Endothelial cell of umbilical vein (primary cell): ENCODE measurements at regions not wholly inside any gene's neighbourhood (a gene's known extent, or its start where the extent isn't known, plus 50 kb on each side); places are given as distances from the start of the nearest gene placed in this dataset.
"Not testable (repeated sequence)": the region's sequence is repeated elsewhere in the genome, so short reads cannot be mapped to it uniquely, and the experiment has no call there.

ENCODE experiments used
- BruUV-seq: library from RNA; stranded (reverse); fragments of 400-500 nt; replicated peaks from 2 replicates; lab custom pipeline; 2021; lab: Mats Ljungman, UMichigan
- CTCF ChIA-PET: fragments of 300-600, 350-600 bp; sonication (Branson Sonifier 250); formaldehyde crosslinking; loops from one replicate; lab custom pipeline; 2021; ENCODE audit warnings: antibody characterized with exemption, inconsistent platforms; lab: Charles Lee
- POLR2A ChIA-PET: fragments of 300-600, 350-600 bp; sonication (Branson Sonifier 250); formaldehyde crosslinking; loops from one replicate; lab custom pipeline; 2021; ENCODE audit warnings: antibody characterized with exemption, inconsistent platforms; lab: Charles Lee
- DNase-seq: peaks from one replicate; pipeline ENCODE4 v3.0.0-alpha.2; 2011; ENCODE audit warnings: low read depth, low spot score
- FAIRE-seq: peaks from 2 replicates; lab custom pipeline; 2011; peaks lifted over from hg19 to GRCh38; lab: Jason Lieb, UNC
- H2AFZ ChIP-seq: 2 replicates; pipeline ENCODE4 v1.6.0; 2012; ENCODE audit warnings: low read depth, low read length, control low read depth, inconsistent platforms
- H3K27ac ChIP-seq: 2 replicates; pipeline ENCODE4 v1.5.1; 2011; ENCODE audit warnings: low read depth, mild to moderate bottlenecking, control low read depth, low read length, moderate library complexity; ENCODE audit not compliant: insufficient read depth
- H3K27me3 ChIP-seq, 2 experiments: 2 replicates each; pipeline versions ENCODE4 v1.6.0 to v1.6.1; 2011; ENCODE audit warnings: low read length in 2 of 2, mixed read lengths in 1 of 2; ENCODE audit not compliant: control insufficient read depth in 2 of 2, insufficient read depth in 2 of 2
- H3K36me3 ChIP-seq, 2 experiments: 2 replicates in 1 of 2; 3 replicates in 1 of 2; pipeline ENCODE4 v1.5.1; 2011; ENCODE audit warnings: low read length in 2 of 2, mild to moderate bottlenecking in 1 of 2, moderate library complexity in 1 of 2; ENCODE audit not compliant: control insufficient read depth in 2 of 2, insufficient read depth in 2 of 2; ENCODE audit errors: extremely low read depth in 1 of 2
- H3K4me1 ChIP-seq: 3 replicates; pipeline ENCODE4 v1.5.1; 2011; ENCODE audit warnings: mild to moderate bottlenecking, low read length; ENCODE audit not compliant: control insufficient read depth, insufficient read depth; ENCODE audit errors: extremely low read depth
- H3K4me2 ChIP-seq: 2 replicates; pipeline ENCODE4 v1.6.1; 2011; ENCODE audit warnings: low read length, control low read depth, mixed read lengths; ENCODE audit not compliant: insufficient read depth
- H3K4me3 ChIP-seq, 3 experiments: fragments of 200-600 bp in 1 of 3; sonication (generic), shearing (Covaris generic) in 1 of 3; replicated peaks in 1 of 3; 2 replicates each; pipeline ENCODE4 v1.5.1; 2011 to 2016; ENCODE audit warnings: control low read depth in 3 of 3, low read length in 3 of 3, mild to moderate bottlenecking in 2 of 3, inconsistent platforms in 1 of 3, low read depth in 1 of 3, moderate library complexity in 1 of 3; ENCODE audit not compliant: insufficient read depth in 1 of 3
- H3K79me2 ChIP-seq: 2 replicates; pipeline ENCODE4 v1.6.0; 2012; ENCODE audit warnings: low read length, inconsistent platforms; ENCODE audit not compliant: control insufficient read depth, insufficient read depth
- H3K9ac ChIP-seq: replicated peaks from 2 replicates; pipeline ENCODE3; 2011; ENCODE audit warnings: low read length, control low read depth; ENCODE audit not compliant: insufficient read depth; ENCODE audit errors: extremely low read depth
- H3K9me1 ChIP-seq: replicated peaks from 3 replicates; pipeline ENCODE4 v1.6.0; 2011; ENCODE audit warnings: mild to moderate bottlenecking, low read length; ENCODE audit not compliant: control insufficient read depth, insufficient read depth; ENCODE audit errors: extremely low read depth
- H3K9me3 ChIP-seq: replicated peaks from 2 replicates; pipeline ENCODE4 v1.5.1; 2012; ENCODE audit warnings: low read length, inconsistent platforms; ENCODE audit not compliant: control insufficient read depth, insufficient read depth
- H4K20me1 ChIP-seq: replicated peaks from 2 replicates; pipeline ENCODE3; 2011; ENCODE audit warnings: mild to moderate bottlenecking, low read length; ENCODE audit not compliant: control insufficient read depth, insufficient read depth; ENCODE audit errors: extremely low read depth
- CTCF ChIP-seq, 2 donors: IDR thresholded peaks; 1 replicate in 1 of 2; 2 replicates in 1 of 2; pipeline ENCODE4 v1.5.1; 2011; ENCODE audit warnings: low read length in 2 of 2, mild to moderate bottlenecking in 2 of 2, moderate library complexity in 2 of 2, control low read depth in 1 of 2, inconsistent platforms in 1 of 2, low read depth in 1 of 2; ENCODE audit not compliant: insufficient read depth in 1 of 2; ENCODE audit errors: extremely low read depth in 1 of 2
- EZH2 ChIP-seq: IDR thresholded peaks from 2 replicates; pipeline ENCODE4 v1.6.1; 2012; ENCODE audit warnings: borderline replicate concordance, low read depth, mild to moderate bottlenecking, moderate library complexity, low read length, inconsistent platforms; ENCODE audit not compliant: severe bottlenecking
- FOS ChIP-seq: IDR thresholded peaks from 2 replicates; pipeline ENCODE4 v1.6.1; 2011; ENCODE audit warnings: mild to moderate bottlenecking, low read length, moderate library complexity, borderline replicate concordance; ENCODE audit not compliant: insufficient read depth
- GATA2 ChIP-seq: IDR thresholded peaks from 2 replicates; pipeline ENCODE4 v1.7.0; 2011; ENCODE audit warnings: low read depth, mild to moderate bottlenecking, moderate library complexity, mixed read lengths, low read length; ENCODE audit not compliant: insufficient read length, insufficient read depth
- JUN ChIP-seq: IDR thresholded peaks from 2 replicates; pipeline ENCODE4 v1.6.1; 2011; ENCODE audit warnings: borderline replicate concordance, low read depth; ENCODE audit not compliant: insufficient read length, insufficient read depth
- MAX ChIP-seq: IDR thresholded peaks from 2 replicates; pipeline ENCODE4 v1.6.1; 2011; ENCODE audit not compliant: insufficient read depth, insufficient read length
- MYC ChIP-seq: IDR thresholded peaks from one replicate; pipeline ENCODE4 v1.6.1; 2011; ENCODE audit warnings: mild to moderate bottlenecking, low read depth, low read length
- POLR2A ChIP-seq: IDR thresholded peaks from 2 replicates; pipeline ENCODE4 v1.6.1; 2012; ENCODE audit warnings: low read depth, mild to moderate bottlenecking, control low read depth, low read length
- POLR2AphosphoS5 ChIP-seq: IDR thresholded peaks from 2 replicates; pipeline ENCODE4 v1.6.1; 2012; ENCODE audit warnings: low read depth, mild to moderate bottlenecking, control low read depth, low read length, moderate library complexity; ENCODE audit not compliant: insufficient read depth
- dilution Hi-C: fragments of 300-500 bp; cut with MboI; formaldehyde crosslinking; loops from one replicate; pipeline ENCODE4 v1.15.0; 2019; ENCODE audit warnings: low sequenced_read_pairs; ENCODE audit not compliant: extremely low pct_ligation_motif_present
- intact Hi-C: fragments of 100-400 bp; cut with micrococcal nuclease; formaldehyde crosslinking; loops from one replicate; pipeline ENCODE4 v1.10.0; 2022

DNA sequence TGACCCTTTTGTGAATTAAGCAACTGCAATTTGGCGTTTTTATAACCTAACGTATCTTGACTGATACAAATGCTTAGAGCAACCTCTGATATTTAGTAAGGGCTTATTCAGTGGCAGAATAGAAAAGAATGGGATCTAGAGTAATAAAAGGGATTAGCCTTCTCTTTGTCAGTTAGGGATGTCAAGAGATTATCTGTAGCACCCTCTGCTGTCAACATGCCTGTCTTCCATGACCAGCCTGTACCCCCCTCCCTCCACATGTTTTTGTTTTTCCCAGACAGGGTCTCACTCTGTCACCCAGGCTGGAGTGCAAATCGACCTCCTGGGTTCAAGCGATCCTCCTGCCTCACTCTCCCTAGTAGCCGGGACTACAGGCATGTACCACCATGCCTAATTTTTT, 198.1 kb downstream of the NPIPA7 start:
- dilution Hi-C loops, DNase-seq: not testable (repeated sequence)

GRCh38 chr16:16578701-16579100, 199.8 kb downstream of the NPIPA7 start:
- dilution Hi-C loops (no loop called here), intact Hi-C loops (no loop called here)
- H3K36me3 ChIP-seq = no peaks in the 10 kb centered on the region
- H3K4me3 ChIP-seq = no peak overlapping the region
- no peaks in the 10 kb centered on the region for H3K9me3 ChIP-seq
- no peaks in the 10 kb centered on the region for H3K79me2 ChIP-seq
- BruUV-seq = no TSS peak
- DNase-seq (no peak), FAIRE-seq (no peak)
- no peak overlapping the region for H3K9ac ChIP-seq
- H3K4me1 ChIP-seq = no peaks in the 10 kb centered on the region
- H3K27me3 ChIP-seq = no peaks in the 10 kb centered on the region
- no peak overlapping the region for H3K27ac ChIP-seq
- POLR2A ChIA-PET = no interaction called here
- H3K9me1 ChIP-seq = no peaks in the 10 kb centered on the region
- TF ChIP-seq MAX = no peak
- TF ChIP-seq MYC = no peak
- no peak for TF ChIP-seq POLR2AphosphoS5
- TF ChIP-seq FOS = no peak
- no peak for TF ChIP-seq EZH2
- TF ChIP-seq POLR2A = no peak
- no peak for TF ChIP-seq JUN
- TF ChIP-seq CTCF (IDR thresholded peaks at IDR 0.05; ENCODE audit: extremely low read depth in 1 of 2, insufficient read depth in 1 of 2, low read depth in 1 of 2, low read length in 2 of 2) = no peak
- no peak for TF ChIP-seq GATA2
- CTCF ChIA-PET = no interaction called here
- no peak overlapping the region for H3K4me2 ChIP-seq
- no peaks in the 10 kb centered on the region for H4K20me1 ChIP-seq
- no peak overlapping the region for H2AFZ ChIP-seq

More for the DNA sequence above, 198.1 kb downstream of the NPIPA7 start:
- CTCF ChIA-PET, H2AFZ ChIP-seq, H3K9ac ChIP-seq, intact Hi-C loops, H3K27me3 ChIP-seq, POLR2A ChIA-PET, H3K79me2 ChIP-seq, H3K4me2 ChIP-seq, H3K4me3 ChIP-seq, H3K9me3 ChIP-seq, H3K9me1 ChIP-seq, H3K36me3 ChIP-seq, H4K20me1 ChIP-seq, H3K4me1 ChIP-seq, BruUV-seq, H3K27ac ChIP-seq, FAIRE-seq: not testable (repeated sequence)

DNA sequence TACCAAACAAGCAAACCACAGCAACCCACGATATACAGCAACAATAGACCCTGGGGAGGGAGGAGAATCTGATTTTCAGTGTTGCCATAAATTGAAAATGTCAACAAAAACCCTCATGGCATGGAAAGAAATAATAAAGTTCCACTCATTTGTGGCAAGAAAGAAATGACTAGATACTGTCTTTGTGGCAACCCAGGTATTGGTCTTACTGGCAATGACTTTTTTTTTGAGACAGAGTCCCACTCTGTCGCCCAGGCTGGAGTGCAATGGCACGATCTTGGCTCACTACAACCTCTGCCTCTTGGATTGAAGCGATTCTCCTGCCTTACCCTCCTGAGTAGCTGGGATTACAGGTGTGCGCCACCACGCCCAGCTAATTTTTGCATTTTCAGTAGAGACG, 204.0 kb downstream of the NPIPA7 start:
- H3K27ac ChIP-seq, H3K79me2 ChIP-seq, BruUV-seq, POLR2A ChIA-PET, H3K4me3 ChIP-seq, DNase-seq, H2AFZ ChIP-seq, H3K4me1 ChIP-seq, H3K4me2 ChIP-seq, FAIRE-seq, H4K20me1 ChIP-seq, H3K9ac ChIP-seq, H3K9me3 ChIP-seq, H3K36me3 ChIP-seq, CTCF ChIA-PET, H3K27me3 ChIP-seq, dilution Hi-C loops, H3K9me1 ChIP-seq, intact Hi-C loops: not testable (repeated sequence)
